ENCODE measurements at regions not wholly inside any gene's neighbourhood (a gene's known extent, or its start where the extent isn't known, plus 50 kb on each side); places are given as distances from the start of the nearest gene placed in this dataset.

DNA sequence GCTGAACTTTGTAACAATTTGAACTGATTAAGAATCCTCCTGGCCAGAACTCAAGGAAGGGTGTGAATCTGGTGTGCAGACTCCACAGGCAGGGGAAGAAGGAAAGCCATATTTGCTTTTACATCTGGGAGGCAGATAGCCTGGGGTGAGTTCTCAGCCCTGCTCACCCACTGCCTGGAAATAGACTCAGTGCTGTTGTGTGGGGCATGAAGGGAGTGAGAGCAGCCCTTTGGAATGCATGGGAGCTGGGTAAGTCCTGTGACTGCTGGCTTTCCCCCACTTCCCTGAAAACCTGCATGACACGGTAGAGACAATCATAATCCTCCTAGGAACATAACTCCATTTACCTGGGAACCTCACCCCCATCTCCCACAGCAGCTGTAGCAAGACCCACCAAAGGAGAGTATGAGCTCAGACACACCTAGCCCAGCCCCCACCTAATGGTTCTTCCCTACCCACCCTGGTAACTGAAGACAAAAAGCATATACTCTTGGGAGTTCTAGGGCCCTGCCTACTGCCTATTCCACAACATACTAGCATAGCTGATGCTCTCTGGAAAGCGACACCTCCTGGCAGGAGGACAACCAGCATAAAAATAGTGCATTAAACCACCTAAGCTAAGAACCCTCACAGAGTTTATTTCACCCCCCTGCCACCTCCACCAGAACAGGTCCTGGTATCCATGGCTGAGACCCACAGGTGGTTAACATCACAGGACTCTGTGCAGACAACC is 59.3 kb upstream of the UBQLN2 start:
- H3K36me3 ChIP-seq = no peaks in the 10 kb centered on the region
- no peak overlapping the region for H3K9ac ChIP-seq
- no peaks in the 10 kb centered on the region for H4K20me1 ChIP-seq
- no peak overlapping the region for H3K27ac ChIP-seq
- no peak for TF ChIP-seq Cebpa-rat (IDR thresholded peaks at IDR 0.05)
- H3K4me1 ChIP-seq = no peaks in the 10 kb centered on the region
- no peak overlapping the region for H3K4me3 ChIP-seq
- peaks cover 85 to 100% (median 98%) of the 10 kb centered on the region in 11 experiments for H3K27me3 ChIP-seq
- peaks cover 12 to 32% (median 22%) of the 10 kb centered on the region in 11 experiments for H3K9me3 ChIP-seq (replicated peaks in 1 of 11)
- H3K4me2 ChIP-seq = no peak overlapping the region

DNA sequence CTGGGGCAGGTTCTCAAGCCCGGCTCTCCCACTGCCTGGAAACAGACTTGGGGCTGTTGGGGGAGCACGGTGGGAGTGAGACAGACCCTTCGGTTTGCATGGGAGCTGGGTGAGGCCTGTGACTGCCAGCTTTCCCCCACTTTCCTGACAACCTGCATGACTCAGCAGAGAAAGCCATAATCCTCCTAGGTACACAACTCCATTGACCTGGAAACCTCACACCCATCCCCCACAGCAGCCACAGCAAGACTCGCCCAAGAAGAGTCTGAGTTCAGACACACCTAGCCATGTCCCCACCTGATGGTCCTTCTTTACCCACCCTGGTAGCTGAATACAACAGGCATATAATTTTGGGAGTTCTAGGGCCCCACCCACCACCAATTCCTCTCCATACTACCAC is 57.6 kb upstream of the UBQLN2 start:
- Histone ChIP-seq H3K36me3 (no peaks in the 10 kb centered on the region), H3K4me3 (no peak overlapping the region), H3K27me3 (peaks cover 77 to 100% (median 98%) of the 10 kb centered on the region in 11 experiments), H3K27ac (no peak overlapping the region), H4K20me1 (no peaks in the 10 kb centered on the region), H3K4me2 (no peak overlapping the region), H3K9ac (no peak overlapping the region), H3K4me1 (no peaks in the 10 kb centered on the region), H3K9me3 (replicated peaks in 1 of 11) (peaks cover 26 to 50% (median 39%) of the 10 kb centered on the region in 11 experiments)
- no peak for TF ChIP-seq Cebpa-rat (IDR thresholded peaks at IDR 0.05)
